ENCODE measurements at regions not wholly inside any gene's neighbourhood (a gene's known extent, or its start where the extent isn't known, plus 50 kb on each side); places are given as distances from the start of the nearest gene placed in this dataset.
A peak's percentile ranks its signal among the peaks of the same experiment; 100 is the strongest.
"Not testable (repeated sequence)": the region's sequence is repeated elsewhere in the genome, so short reads cannot be mapped to it uniquely, and the experiment has no call there.

GRCh38 chr6:20263059-20263458 lies 50.8 kb upstream of the MBOAT1 start:
- no peak for DNase-seq (ENCODE audit: low read depth in 4 of 4, low spot score in 2 of 4)

- DNase-seq (ENCODE audit: low read depth in 4 of 4, low spot score in 2 of 4) = no peak
These were observed 53.6 kb upstream of the MBOAT1 start for GRCh38 chr6:20265842-20266241.

DNA sequence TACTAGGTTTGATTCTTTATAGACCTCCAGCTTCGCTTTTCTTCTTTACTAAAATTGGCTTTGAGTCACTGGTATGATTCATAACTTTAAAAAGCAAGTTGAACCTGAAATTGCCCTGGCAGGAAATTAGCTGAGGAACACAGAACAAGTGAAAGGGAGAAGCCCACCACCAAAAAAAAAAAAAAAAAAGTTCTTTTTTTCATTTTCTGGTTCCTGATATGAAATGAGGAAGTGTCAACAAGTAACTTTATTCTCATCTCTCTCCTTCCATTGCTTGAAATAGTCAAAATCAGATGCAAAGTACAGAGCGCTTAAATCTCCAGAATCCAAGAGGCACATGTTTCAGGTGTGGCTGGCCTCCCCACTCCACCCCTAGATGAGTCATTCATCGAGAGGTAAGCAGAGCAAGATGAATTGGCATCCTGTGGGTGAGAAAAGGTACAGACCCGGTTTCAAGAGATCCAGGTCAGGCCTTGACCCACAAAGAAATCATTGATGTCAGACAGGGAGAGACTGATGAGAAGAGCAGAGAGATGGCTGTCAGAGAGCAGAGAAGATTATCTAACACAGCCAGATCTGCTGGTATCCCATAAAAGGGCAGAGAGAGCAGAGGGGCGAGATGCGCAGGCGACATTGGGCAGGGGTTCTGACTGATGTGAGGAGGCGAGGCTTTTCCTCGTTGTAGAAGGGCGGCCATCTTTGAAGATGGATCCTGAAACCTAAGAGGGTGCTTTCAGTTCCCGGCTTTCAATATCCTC lies 54.8 kb upstream of the MBOAT1 start:
- DNase-seq (ENCODE audit: low read depth in 4 of 4, low spot score in 2 of 4) = no peak

DNA sequence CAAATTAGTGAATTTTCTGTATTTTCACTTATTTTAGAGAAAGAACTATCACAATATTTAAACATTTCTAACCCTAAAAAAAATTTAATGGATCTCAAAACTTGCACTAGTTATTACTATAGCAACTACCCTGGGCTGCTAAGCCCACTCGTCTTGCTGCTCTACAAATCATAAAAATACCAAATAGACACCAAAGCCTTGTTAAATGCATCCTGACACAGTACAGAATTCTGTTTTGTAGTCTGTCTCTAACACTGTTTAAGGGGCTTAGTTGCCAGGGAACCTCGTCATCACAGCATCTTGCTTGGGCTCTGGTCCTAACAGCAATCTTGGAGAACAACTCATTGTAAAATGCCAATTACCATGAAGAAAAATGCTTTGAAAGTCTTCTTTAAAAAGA lies 56.9 kb upstream of the MBOAT1 start:
- DNase-seq (ENCODE audit: low read depth in 4 of 4, low spot score in 2 of 4) = no peak

DNA sequence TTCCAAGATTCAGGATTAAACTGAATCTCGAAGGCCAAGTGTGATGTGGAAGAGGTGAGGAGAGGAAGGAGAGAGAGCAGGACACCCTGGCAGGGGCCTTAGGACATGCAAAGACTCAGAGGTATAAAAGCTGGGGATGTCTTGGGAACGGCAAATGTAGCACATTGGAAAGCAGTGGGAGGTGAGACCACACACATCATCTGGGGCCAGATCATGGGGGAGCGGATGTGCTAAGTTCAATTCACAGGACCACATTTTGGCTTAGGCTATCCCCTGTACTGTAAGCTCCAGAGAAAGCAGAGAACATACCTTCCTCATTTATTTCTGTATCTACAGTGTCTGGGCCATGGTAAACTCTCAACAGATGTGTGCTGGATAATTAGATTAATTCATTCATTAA lies 59.5 kb upstream of the MBOAT1 start:
- DNase-seq (ENCODE audit: low read depth in 4 of 4, low spot score in 2 of 4) = no peak

GRCh38 chr6:20274137-20274536 lies 61.9 kb upstream of the MBOAT1 start:
- DNase-seq (ENCODE audit: low read depth in 4 of 4, low spot score in 2 of 4) = no peak

GRCh38 chr6:20275837-20276236 lies 63.6 kb upstream of the MBOAT1 start:
- DNase-seq (ENCODE audit: low read depth in 4 of 4, low spot score in 2 of 4) = not testable (repeated sequence)

- DNase-seq (ENCODE audit: low read depth in 4 of 4, low spot score in 2 of 4) = not testable (repeated sequence)
These were observed 65.5 kb upstream of the MBOAT1 start for GRCh38 chr6:20277724-20278123.

GRCh38 chr6:20279051-20279450 lies 66.8 kb upstream of the MBOAT1 start:
- DNase-seq (ENCODE audit: low read depth in 4 of 4, low spot score in 2 of 4) = no peak

DNA sequence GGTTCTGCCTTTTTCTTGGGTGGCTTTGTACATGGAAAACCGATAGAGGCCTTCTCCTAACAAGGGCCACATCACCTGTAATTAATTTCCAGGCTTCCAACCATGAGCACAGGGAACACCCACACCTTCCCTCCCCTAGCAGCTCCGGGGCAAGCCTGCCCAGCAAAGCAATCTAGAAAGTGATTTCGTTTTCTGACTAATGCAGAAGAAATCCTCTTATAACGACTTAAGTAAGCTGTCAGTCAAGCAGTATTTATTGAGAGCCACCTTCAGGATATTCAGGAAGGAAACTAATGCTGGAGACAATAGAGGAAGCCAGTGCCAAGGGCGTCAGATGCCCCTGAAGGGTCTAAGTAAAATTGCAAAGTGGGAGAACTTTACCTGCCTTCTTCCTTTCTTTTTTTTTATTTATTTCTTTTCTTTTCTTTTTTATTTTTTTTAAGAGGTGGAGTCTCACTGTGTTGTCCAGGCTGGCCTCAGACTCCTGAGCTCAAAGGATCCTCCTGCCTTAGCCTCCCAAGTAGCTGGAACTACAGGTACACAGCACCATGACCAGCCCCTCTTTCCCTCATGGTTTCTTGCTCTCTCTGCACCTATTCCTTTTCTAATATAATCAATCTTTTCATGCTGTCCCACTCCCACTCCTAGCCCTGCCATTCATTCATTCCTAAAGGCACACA lies 67.5 kb upstream of the MBOAT1 start:
- no peak for DNase-seq (ENCODE audit: low read depth in 4 of 4, low spot score in 2 of 4)

- DNase-seq (ENCODE audit: low read depth in 4 of 4, low spot score in 2 of 4) = no peak
These were observed 68.0 kb upstream of the MBOAT1 start for GRCh38 chr6:20280288-20280621.

DNA sequence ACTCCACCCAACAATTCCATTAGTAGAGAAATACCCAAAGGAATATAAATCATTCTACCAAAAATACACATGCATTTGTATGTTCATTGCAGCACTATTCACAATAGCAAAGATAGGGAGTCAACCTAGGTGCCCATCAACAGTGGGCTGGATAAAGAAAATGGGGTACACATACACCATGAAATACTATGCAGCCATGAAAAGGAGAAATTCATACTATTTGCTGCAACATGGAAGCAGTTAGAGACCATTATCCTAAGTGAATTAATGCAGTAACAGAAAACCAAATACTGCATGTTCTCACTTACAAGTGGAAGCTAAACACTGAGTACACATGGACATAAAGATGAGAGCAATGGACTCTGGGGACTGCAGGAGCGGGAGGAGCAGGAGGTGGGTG lies 72.4 kb upstream of the MBOAT1 start:
- no peak for DNase-seq (ENCODE audit: low read depth in 4 of 4, low spot score in 2 of 4)

DNA sequence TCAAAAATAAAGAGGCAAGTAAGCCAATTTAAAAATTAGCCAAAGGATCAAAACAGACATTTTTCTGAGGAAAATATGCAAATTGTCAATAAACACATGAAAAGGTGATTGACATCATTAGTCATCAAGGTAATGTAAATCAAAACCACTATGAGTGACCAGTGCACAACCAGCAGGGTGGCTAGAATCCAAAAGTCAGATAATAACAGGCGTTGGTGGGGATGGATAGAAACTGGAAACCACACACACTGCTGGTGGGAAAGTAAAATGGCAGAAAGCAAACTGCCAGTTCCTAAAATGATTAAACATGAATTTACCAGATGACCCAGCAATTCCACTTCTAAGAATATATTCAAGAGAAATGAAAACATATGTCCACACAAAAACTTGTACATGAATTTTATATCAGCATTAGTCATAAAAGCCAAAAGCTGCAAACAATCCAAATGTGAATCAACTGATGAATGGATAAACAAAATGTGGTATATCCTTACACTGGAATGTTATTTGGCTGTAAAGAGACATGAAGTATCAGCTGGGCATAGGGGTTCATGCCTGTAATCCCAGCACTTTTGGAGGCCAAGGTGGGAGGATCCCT lies 74.8 kb upstream of the MBOAT1 start:
- DNase-seq (ENCODE audit: low read depth in 4 of 4, low spot score in 2 of 4) = no peak

- peak; percentile 41 to 71 (median 63) for DNase-seq (ENCODE audit: low read depth in 4 of 4, low spot score in 2 of 4)
These were observed 79.7 kb upstream of the MBOAT1 start for GRCh38 chr6:20291764-20292580.

DNA sequence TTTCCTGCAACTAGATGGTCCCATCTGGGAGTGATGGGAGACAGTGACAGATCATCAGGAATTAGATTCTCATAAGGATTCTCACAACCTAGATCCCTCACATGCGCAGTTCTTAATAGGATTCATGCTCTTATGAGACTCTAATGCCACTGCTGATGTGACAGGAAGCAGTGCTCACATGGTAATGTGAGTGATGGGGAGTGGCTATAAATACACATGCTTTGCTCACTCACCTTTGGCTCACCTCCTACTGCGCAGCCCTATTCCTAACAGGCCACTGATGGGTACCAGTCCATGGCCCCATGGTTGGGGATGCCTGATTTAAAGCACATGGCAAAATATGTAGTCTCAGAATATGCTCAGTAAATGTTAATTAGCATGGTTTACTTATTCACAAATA lies 80.6 kb upstream of the MBOAT1 start:
- DNase-seq (ENCODE audit: low read depth in 4 of 4, low spot score in 2 of 4) = no peak

GRCh38 chr6:20301256-20301655 lies 89.0 kb upstream of the MBOAT1 start:
- DNase-seq (ENCODE audit: low read depth in 4 of 4, low spot score in 2 of 4) = no peak

DNA sequence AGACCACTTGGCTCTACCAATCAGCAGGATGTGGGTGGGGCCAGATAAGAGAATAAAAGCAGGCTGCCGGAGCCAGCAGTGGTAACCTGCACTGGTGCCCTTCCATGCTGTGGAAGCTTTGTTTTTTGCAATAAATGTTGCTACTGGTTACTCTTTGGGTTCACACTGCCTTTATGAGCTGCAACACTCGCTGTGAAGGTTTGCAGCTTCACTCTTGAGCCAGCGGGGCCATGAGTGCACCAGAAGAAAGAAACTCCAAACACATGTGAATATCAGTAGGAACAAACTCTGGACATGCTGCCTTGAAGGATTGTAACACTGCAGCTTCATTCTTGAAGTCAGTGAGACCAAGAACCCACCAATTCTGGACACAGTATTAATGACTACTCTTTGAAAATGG lies 89.9 kb upstream of the MBOAT1 start:
- no peak for DNase-seq (ENCODE audit: low read depth in 4 of 4, low spot score in 2 of 4)

DNA sequence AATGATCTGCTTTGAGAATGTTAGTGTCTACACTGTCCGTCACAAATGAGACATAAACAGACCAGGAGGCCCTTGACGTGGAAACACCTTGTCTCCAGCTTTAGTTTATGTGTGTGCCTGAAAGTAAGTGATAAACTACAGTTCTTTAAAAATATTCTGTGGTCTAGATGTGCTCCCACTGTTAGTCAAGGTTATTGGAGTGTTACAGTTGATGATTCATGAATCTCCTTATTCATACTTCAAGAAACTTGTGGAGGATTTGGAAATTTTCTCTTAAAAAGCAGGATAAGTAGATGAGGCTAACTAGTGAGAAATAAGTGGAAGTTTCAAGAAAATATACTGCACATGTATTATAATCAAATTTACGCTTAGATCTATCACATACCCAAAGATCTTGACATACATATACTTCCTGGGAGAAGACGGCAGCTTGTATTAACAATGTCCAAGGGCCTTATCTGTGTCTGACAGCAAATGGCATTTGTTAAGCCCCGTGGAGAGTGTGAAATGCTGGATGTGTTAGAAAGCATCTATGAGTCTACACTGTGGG lies 90.5 kb upstream of the MBOAT1 start:
- no peak for DNase-seq (ENCODE audit: low read depth in 4 of 4, low spot score in 2 of 4)

GRCh38 chr6:20306491-20306890 lies 94.2 kb upstream of the MBOAT1 start:
- DNase-seq (ENCODE audit: low read depth in 4 of 4, low spot score in 2 of 4) = no peak

GRCh38 chr6:20309186-20309585 lies 92.5 kb upstream of the E2F3 start:
- DNase-seq (ENCODE audit: low read depth in 4 of 4, low spot score in 2 of 4) = no peak

GRCh38 chr6:20310185-20310584 lies 91.5 kb upstream of the E2F3 start:
- no peak for DNase-seq (ENCODE audit: low read depth in 4 of 4, low spot score in 2 of 4)
